Common myeloid progenitor, CD34-positive (primary cell): ENCODE measurements at regions not wholly inside any gene's neighbourhood (a gene's known extent, or its start where the extent isn't known, plus 50 kb on each side); places are given as distances from the start of the nearest gene placed in this dataset.

ENCODE experiments used
- CTCF ChIA-PET: fragments of 350-600 bp; sonication (Branson Sonifier 250); formaldehyde crosslinking; loops from one replicate; lab custom pipeline; 2021; ENCODE audit warnings: antibody characterized with exemption; lab: Charles Lee
- POLR2A ChIA-PET: fragments of 350-600 bp; sonication (Branson Sonifier 250); formaldehyde crosslinking; loops from one replicate; lab custom pipeline; 2021; ENCODE audit warnings: antibody characterized with exemption; lab: Charles Lee
- DNase-seq, 3 donors: peaks; one replicate each; pipeline versions ENCODE4 v3.0.0 to v3.0.0-alpha.2; 2013
- H3K27ac ChIP-seq, 2 experiments: 1 replicate in 1 of 2; 2 replicates in 1 of 2; pipeline ENCODE4 v1.7.0; 2013; ENCODE audit warnings: inconsistent platforms in 2 of 2, low read length in 2 of 2, mild to moderate bottlenecking in 2 of 2, low read depth in 1 of 2, moderate library complexity in 1 of 2; ENCODE audit not compliant: severe bottlenecking in 2 of 2, insufficient read depth in 1 of 2, poor library complexity in 1 of 2
- H3K27me3 ChIP-seq, 5 experiments: replicated peaks in 2 of 5; 1 replicate in 3 of 5; 2 replicates in 2 of 5; pipeline versions ENCODE4 v1.6.1 to v1.7.0; 2013; ENCODE audit warnings: low read length in 4 of 5, mild to moderate bottlenecking in 2 of 5, moderate library complexity in 2 of 5, inconsistent platforms in 1 of 5; ENCODE audit not compliant: insufficient read depth in 5 of 5, control insufficient read depth in 4 of 5
- H3K36me3 ChIP-seq, 4 experiments: 1 replicate in 2 of 4; 2 replicates in 2 of 4; pipeline versions ENCODE4 v1.6.1 to v1.7.0; 2013; ENCODE audit warnings: low read length in 3 of 4, control low read depth in 1 of 4, mild to moderate bottlenecking in 1 of 4; ENCODE audit not compliant: control insufficient read depth in 4 of 4, insufficient read depth in 4 of 4
- H3K4me1 ChIP-seq, 4 experiments: 1 replicate in 3 of 4; 2 replicates in 1 of 4; pipeline versions ENCODE4 v1.6.1 to v1.7.1; 2013; ENCODE audit warnings: low read length in 3 of 4, mild to moderate bottlenecking in 3 of 4, control low read depth in 1 of 4, inconsistent platforms in 1 of 4, moderate library complexity in 1 of 4; ENCODE audit not compliant: control insufficient read depth in 4 of 4, insufficient read depth in 4 of 4; ENCODE audit errors: control extremely low read depth in 1 of 4
- H3K4me3 ChIP-seq, 7 experiments: 1 replicate in 4 of 7; 2 replicates in 3 of 7; pipeline versions ENCODE4 v1.5.1 to v1.7.0; 2013; ENCODE audit warnings: mild to moderate bottlenecking in 7 of 7, low read length in 6 of 7, moderate library complexity in 6 of 7, inconsistent platforms in 2 of 7, low read depth in 2 of 7, control low read depth in 1 of 7; ENCODE audit not compliant: insufficient read depth in 4 of 7, control insufficient read depth in 1 of 7; ENCODE audit errors: extremely low read depth in 1 of 7
- H3K9me3 ChIP-seq, 5 experiments: 1 replicate in 4 of 5; 2 replicates in 1 of 5; pipeline versions ENCODE4 v1.6.1 to v1.7.1; 2013; ENCODE audit warnings: low read length in 4 of 5, mild to moderate bottlenecking in 2 of 5, inconsistent platforms in 1 of 5, low read depth in 1 of 5, moderate library complexity in 1 of 5; ENCODE audit not compliant: control insufficient read depth in 4 of 5, insufficient read depth in 2 of 5; ENCODE audit errors: control extremely low read depth in 1 of 5
- WGBS: methylation state at CpG from one replicate; pipeline ENCODE4 v1.1.5; 2013; ENCODE audit not compliant: insufficient coverage; 5-methylcytosine and 5-hydroxymethylcytosine counted together

GRCh38 chr5:104757915-104758314, 1195.3 kb upstream of the NUDT12 start:
- H3K27me3 ChIP-seq: no peaks in the 10 kb centered on the region
- ChIA-PET POLR2A (no interaction called here), CTCF (no interaction called here)
- H3K4me3 ChIP-seq: no peak overlapping the region
- no peak for DNase-seq
- no peaks in the 10 kb centered on the region for H3K9me3 ChIP-seq
- WGBS: no CpG with 5 or more reads among the region's 1 CpG
- no peaks in the 10 kb centered on the region for H3K4me1 ChIP-seq
- H3K27ac ChIP-seq: no peak overlapping the region
- no peaks in the 10 kb centered on the region for H3K36me3 ChIP-seq

DNA sequence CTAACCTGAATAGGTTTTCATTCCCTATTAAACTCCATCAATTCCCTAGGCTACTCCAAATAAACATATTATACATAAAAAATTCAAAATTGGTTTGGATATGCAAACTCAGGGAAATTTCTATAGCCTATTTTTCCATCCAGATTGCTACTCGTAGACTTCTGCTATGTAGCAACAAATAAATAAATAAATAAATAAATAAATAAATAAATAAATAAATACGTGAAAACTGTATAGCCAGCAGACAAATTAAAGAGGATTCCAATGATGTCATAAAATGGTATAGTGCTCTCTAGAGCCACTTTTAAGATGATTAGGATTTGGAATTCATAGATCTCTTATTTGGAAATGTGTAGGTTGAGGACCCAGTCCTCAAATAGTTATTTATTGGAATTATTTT, 1193.2 kb upstream of the NUDT12 start:
- Histone ChIP-seq H3K4me3 (no peak overlapping the region), H3K27me3 (no peaks in the 10 kb centered on the region), H3K9me3 (no peaks in the 10 kb centered on the region), H3K4me1 (no peaks in the 10 kb centered on the region), H3K36me3 (no peaks in the 10 kb centered on the region), H3K27ac (no peak overlapping the region)
- DNase-seq: no peak
- ChIA-PET CTCF (no interaction called here), POLR2A (no interaction called here)
- WGBS: no CpG with 5 or more reads among the region's 2 CpGs

DNA sequence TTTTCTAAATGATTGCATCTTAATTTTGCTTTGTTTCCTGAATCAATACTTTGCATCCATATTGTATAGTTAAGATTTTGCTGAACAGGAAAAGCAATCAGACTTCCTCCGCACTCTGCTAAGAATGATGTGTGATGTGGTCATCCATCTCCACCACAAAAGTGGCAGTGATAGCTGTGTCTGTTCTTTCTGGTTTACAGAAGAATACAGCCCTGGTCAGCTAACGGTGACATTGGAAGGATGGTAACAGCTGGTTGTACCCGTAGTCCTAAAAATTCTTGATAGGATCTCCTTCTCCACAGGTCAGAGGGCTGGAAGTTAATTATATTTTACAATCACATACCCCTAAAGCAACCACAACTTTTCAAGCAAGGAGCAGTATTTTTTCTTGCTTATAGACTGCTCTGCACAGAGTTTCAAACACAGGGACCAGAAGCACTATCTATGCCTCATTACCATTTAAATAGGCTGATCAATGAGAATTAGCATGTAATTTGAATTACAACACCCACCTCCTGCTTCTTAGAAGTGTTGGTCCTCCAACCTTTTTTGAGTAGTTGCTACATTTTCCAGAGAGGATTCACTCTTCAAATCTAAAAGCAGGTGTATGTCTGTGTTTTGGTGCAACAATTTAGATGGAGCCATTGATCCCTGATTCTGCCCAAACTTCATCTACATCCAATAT, 1191.9 kb upstream of the NUDT12 start:
- ChIA-PET POLR2A (no interaction called here), CTCF (no interaction called here)
- DNase-seq: no peak

GRCh38 chr5:104751969-104752368, 1189.4 kb upstream of the NUDT12 start:
- Histone ChIP-seq H3K36me3 (no peaks in the 10 kb centered on the region), H3K9me3 (peaks cover 0 to under 1% (median 0%) of the 10 kb centered on the region in 5 experiments), H3K4me3 (no peak overlapping the region), H3K27ac (no peak overlapping the region), H3K27me3 (no peaks in the 10 kb centered on the region), H3K4me1 (no peaks in the 10 kb centered on the region)
- ChIA-PET POLR2A (no interaction called here), CTCF (no interaction called here)
- no CpG with 5 or more reads among the region's 1 CpG for WGBS
- DNase-seq: no peak

More for the DNA sequence above, 1191.9 kb upstream of the NUDT12 start:
- no peaks in the 10 kb centered on the region for H3K4me1 ChIP-seq
- H3K4me3 ChIP-seq: no peak overlapping the region
- 100% methylated on average over 1 of the region's 3 CpGs for WGBS
- no peak overlapping the region for H3K27ac ChIP-seq
- H3K27me3 ChIP-seq: no peaks in the 10 kb centered on the region
- no peaks in the 10 kb centered on the region for H3K9me3 ChIP-seq
- no peaks in the 10 kb centered on the region for H3K36me3 ChIP-seq

DNA sequence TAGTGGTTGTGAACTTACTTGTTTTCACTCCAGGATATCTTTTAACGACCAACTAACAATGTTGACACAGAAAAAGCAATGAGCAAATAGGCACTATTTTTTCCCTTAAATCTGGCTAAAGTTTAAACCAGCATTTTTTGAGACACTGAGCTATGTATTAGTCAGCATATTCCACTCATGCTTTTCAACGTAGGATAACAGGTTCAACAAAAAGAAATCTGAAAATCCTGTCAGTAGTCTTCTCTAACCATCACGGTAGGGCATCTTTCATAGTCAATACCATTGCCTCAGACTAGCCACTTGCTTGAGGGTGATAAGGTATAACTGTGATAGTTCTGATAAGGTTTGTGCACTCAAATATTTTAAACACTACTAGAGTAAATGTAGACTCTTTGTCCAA, 1177.3 kb upstream of the NUDT12 start:
- CTCF ChIA-PET: no interaction called here
- H3K36me3 ChIP-seq: no peaks in the 10 kb centered on the region
- H3K4me1 ChIP-seq: no peaks in the 10 kb centered on the region
- peaks cover 0 to 3% (median 0%) of the 10 kb centered on the region in 5 experiments for H3K9me3 ChIP-seq
- H3K4me3 ChIP-seq: no peak overlapping the region
- no peak overlapping the region for H3K27ac ChIP-seq
- no peak for DNase-seq
- POLR2A ChIA-PET: no interaction called here
- WGBS: 86% methylated on average over 1 of the region's 3 CpGs
- H3K27me3 ChIP-seq: no peaks in the 10 kb centered on the region

DNA sequence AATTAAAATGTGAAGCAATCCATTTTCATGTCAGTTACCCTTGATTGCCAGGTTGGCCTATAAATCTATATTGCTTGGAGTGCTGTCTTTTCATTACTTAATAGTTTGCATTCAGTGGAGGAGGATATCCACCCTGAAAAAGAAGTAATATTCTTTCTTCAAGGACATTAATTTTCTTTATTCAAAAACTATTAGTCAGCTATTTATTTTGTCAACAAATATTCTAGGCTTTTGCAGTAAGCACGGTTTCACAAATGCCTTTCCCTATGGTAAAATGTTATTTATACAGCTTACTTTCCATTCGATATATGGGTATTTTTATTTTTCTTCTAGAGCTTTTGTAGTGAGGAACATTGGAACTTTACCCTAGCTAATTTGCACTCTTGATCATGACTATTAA, 1176.9 kb upstream of the NUDT12 start:
- WGBS: no CpG with 5 or more reads among the region's 2 CpGs
- no peak for DNase-seq
- POLR2A ChIA-PET: no interaction called here
- Histone ChIP-seq H3K36me3 (no peaks in the 10 kb centered on the region), H3K4me3 (no peak overlapping the region), H3K4me1 (no peaks in the 10 kb centered on the region), H3K9me3 (peaks cover 0 to 3% (median 0%) of the 10 kb centered on the region in 5 experiments), H3K27ac (no peak overlapping the region), H3K27me3 (no peaks in the 10 kb centered on the region)
- CTCF ChIA-PET: no interaction called here

DNA sequence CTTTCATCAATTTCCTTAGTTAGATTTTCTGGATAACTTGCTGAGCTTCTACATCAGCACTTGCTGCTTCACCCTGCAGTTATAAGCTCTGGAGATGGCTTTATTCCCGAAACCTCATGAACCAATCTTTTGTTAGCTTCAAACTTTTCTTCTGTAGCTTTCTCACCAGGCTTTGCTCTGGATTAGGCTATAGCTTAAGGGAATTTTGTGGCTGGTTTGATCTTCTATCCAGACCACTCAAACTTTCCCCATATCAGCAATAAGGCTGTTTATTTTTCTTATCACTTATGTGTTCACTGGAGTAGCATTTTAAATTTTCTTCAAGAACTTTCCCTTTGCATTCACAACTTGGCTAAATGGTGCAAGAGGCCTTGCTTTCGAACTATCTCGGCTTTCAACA, 1173.5 kb upstream of the NUDT12 start:
- WGBS: 83% methylated on average over 1 of the region's 3 CpGs
- ChIA-PET POLR2A (no interaction called here), CTCF (no interaction called here)
- Histone ChIP-seq H3K9me3 (peaks cover 0 to 3% (median 0%) of the 10 kb centered on the region in 5 experiments), H3K4me3 (no peak overlapping the region), H3K27ac (no peak overlapping the region), H3K27me3 (no peaks in the 10 kb centered on the region), H3K4me1 (no peaks in the 10 kb centered on the region), H3K36me3 (no peaks in the 10 kb centered on the region)
- DNase-seq: no peak
